Right lobe of liver (tissue), 4 donors: ENCODE measurements at regions not wholly inside any gene's neighbourhood (a gene's known extent, or its start where the extent isn't known, plus 50 kb on each side); places are given as distances from the start of the nearest gene placed in this dataset.

Experiments
- POLR2A ChIP-seq: fragments of 450-650 bp; IDR thresholded peaks from one replicate; pipeline ENCODE4 v1.6.1; 2017; ENCODE audit warnings: antibody characterized with exemption, mild to moderate bottlenecking
- TF ChIP-seq, protein P1 (sequence below), 4 donors: fragments of 200-600 bp in 3 of 4; fragments of 450-650 bp in 1 of 4; IDR thresholded peaks; one replicate each; pipeline versions ENCODE4 v1.5.1 to v1.8.0; 2016 to 2022; ENCODE audit warnings: antibody characterized with exemption in 4 of 4, mild to moderate bottlenecking in 2 of 4
- donor health status: DM: no; HTN: no; CAD: no.
- donor health status: DM: no; HTN: no; CAD: no.
- donor health status: DM: no; HTN: yes; CAD: no.

DNA sequence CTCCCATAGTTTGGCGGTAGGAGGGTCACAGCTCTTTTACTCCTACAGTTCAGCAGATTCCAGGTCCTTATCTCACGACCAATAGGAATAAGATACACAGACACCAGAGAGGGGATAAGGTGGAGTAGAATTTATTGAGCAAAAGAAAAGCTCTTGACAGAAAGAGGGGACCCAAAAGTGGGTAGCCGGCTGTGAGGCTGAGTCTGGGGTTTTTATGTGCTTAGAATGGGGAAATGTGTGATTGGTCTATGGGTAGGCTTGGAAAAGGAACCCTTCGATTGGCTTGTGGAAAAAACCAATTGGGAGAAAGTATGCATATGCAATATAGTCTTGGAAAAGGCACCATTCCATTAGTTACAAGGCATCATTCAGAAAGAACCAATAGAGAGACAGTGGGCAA lies 1356.9 kb upstream of the SPRY2 start:
- no peak for TF ChIP-seq POLR2A
- TF ChIP-seq, protein P1, sequence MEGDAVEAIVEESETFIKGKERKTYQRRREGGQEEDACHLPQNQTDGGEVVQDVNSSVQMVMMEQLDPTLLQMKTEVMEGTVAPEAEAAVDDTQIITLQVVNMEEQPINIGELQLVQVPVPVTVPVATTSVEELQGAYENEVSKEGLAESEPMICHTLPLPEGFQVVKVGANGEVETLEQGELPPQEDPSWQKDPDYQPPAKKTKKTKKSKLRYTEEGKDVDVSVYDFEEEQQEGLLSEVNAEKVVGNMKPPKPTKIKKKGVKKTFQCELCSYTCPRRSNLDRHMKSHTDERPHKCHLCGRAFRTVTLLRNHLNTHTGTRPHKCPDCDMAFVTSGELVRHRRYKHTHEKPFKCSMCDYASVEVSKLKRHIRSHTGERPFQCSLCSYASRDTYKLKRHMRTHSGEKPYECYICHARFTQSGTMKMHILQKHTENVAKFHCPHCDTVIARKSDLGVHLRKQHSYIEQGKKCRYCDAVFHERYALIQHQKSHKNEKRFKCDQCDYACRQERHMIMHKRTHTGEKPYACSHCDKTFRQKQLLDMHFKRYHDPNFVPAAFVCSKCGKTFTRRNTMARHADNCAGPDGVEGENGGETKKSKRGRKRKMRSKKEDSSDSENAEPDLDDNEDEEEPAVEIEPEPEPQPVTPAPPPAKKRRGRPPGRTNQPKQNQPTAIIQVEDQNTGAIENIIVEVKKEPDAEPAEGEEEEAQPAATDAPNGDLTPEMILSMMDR (IDR thresholded peaks at IDR 0.05) = no peak
